ENCODE measurements at regions not wholly inside any gene's neighbourhood (a gene's known extent, or its start where the extent isn't known, plus 50 kb on each side); places are given as distances from the start of the nearest gene placed in this dataset.

DNA sequence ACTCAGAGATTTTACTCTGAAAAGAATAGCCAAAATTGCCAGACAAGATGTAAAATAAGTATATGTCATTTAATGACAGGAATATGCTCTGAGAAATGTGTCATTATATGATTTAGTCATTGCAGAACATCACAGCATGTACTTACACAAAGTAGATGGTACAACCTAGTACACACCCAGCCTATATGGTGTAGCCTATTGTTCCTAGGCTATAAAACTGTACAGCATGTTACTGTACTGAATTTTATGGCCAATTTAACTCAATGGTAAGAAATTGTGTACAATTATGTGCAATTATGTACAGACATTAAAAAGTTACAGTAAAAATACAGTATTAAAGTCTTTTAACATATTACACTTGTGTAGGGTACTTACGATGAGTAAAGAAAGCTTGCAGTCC lies 311.9 kb upstream of the EPHA7 start:
- TF ChIP-seq CTCF (IDR thresholded peaks at IDR 0.05; ENCODE audit: insufficient read depth, low read depth, low read length) (no peak), EZH2 (IDR thresholded peaks at IDR 0.05; ENCODE audit: insufficient read depth, low read length) (no peak)

All from astrocyte (in vitro differentiated cells and primary cell).